ENCODE measurements at regions not wholly inside any gene's neighbourhood (a gene's known extent, or its start where the extent isn't known, plus 50 kb on each side); places are given as distances from the start of the nearest gene placed in this dataset.
"Not testable (repeated sequence)": the region's sequence is repeated elsewhere in the genome, so short reads cannot be mapped to it uniquely, and the experiment has no call there.

- H3K4me3 ChIP-seq (ENCODE audit: control insufficient read depth, low read depth, low read length), result no peak overlapping the region
- DNase-seq (ENCODE audit: low read depth), result no peak
- TF ChIP-seq, protein P1, sequence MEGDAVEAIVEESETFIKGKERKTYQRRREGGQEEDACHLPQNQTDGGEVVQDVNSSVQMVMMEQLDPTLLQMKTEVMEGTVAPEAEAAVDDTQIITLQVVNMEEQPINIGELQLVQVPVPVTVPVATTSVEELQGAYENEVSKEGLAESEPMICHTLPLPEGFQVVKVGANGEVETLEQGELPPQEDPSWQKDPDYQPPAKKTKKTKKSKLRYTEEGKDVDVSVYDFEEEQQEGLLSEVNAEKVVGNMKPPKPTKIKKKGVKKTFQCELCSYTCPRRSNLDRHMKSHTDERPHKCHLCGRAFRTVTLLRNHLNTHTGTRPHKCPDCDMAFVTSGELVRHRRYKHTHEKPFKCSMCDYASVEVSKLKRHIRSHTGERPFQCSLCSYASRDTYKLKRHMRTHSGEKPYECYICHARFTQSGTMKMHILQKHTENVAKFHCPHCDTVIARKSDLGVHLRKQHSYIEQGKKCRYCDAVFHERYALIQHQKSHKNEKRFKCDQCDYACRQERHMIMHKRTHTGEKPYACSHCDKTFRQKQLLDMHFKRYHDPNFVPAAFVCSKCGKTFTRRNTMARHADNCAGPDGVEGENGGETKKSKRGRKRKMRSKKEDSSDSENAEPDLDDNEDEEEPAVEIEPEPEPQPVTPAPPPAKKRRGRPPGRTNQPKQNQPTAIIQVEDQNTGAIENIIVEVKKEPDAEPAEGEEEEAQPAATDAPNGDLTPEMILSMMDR (conservative IDR thresholded peaks at IDR 0.05; ENCODE audit: control insufficient read depth, insufficient read depth, low read depth, low read length), result no peak
These were observed 328.0 kb upstream of the MDFIC2 start for GRCh38 chr3:70640481-70640880.

GRCh38 chr3:70635301-70635700, 322.9 kb upstream of the MDFIC2 start:
- no peak for DNase-seq (ENCODE audit: low read depth)
- TF ChIP-seq, protein P1 (conservative IDR thresholded peaks at IDR 0.05; ENCODE audit: control insufficient read depth, insufficient read depth, low read depth, low read length), result no peak
- H3K4me3 ChIP-seq (ENCODE audit: control insufficient read depth, low read depth, low read length), result no peak overlapping the region

GRCh38 chr3:70631716-70632307, 319.4 kb upstream of the MDFIC2 start:
- TF ChIP-seq, protein P1 (conservative IDR thresholded peaks at IDR 0.05; ENCODE audit: control insufficient read depth, insufficient read depth, low read depth, low read length), result no peak
- H3K4me3 ChIP-seq (ENCODE audit: control insufficient read depth, low read depth, low read length), result no peak overlapping the region
- DNase-seq (ENCODE audit: low read depth), result no peak

DNA sequence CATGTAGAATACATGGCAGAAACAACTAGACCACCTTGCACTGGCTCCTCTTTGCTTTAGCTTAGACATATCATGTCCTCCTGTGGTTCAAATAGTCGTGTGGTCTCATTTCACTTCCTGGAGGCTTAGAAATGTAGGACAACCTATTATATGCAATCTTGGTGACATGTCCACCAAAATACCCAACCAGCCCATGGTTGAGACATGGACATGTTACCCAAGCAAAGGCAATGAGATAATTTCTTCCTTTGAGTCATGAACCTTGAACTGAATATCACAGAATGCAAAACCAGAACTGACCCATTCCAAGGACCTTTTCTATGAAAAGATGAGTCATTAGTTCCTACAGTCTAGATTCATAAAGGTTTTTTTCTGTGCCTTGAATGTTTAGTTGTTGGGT, 309.0 kb upstream of the MDFIC2 start:
- H3K4me3 ChIP-seq (ENCODE audit: control insufficient read depth, low read depth, low read length), result no peak overlapping the region
- DNase-seq (ENCODE audit: low read depth), result no peak
- TF ChIP-seq, protein P1 (conservative IDR thresholded peaks at IDR 0.05; ENCODE audit: control insufficient read depth, insufficient read depth, low read depth, low read length), result no peak

DNA sequence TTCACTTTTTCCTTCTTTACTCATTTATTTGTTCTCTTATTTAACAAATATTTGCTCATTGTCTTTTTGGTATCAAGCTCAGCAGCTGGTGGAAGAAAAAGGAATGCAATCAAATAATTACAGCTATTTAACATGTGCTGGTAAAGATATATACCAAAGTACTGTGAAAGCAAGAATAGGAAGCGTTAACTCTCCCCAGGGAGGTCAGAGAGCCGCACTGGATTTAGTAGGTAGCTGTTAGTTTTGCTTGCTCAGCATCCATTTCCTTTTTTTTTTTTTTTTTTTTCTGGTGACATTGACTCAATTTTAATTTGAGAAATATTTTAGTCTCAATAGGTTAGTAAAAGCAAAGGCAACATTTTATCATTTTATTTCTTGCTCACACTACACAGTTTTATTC, 308.5 kb upstream of the MDFIC2 start:
- TF ChIP-seq, protein P1 (conservative IDR thresholded peaks at IDR 0.05; ENCODE audit: control insufficient read depth, insufficient read depth, low read depth, low read length), result no peak
- no peak for DNase-seq (ENCODE audit: low read depth)
- H3K4me3 ChIP-seq (ENCODE audit: control insufficient read depth, low read depth, low read length), result no peak overlapping the region

- TF ChIP-seq, protein P1 (conservative IDR thresholded peaks at IDR 0.05; ENCODE audit: control insufficient read depth, insufficient read depth, low read depth, low read length), result no peak
- DNase-seq (ENCODE audit: low read depth), result no peak
- H3K4me3 ChIP-seq (ENCODE audit: control insufficient read depth, low read depth, low read length), result no peak overlapping the region
These were observed 307.9 kb upstream of the MDFIC2 start for GRCh38 chr3:70620367-70620766.

DNA sequence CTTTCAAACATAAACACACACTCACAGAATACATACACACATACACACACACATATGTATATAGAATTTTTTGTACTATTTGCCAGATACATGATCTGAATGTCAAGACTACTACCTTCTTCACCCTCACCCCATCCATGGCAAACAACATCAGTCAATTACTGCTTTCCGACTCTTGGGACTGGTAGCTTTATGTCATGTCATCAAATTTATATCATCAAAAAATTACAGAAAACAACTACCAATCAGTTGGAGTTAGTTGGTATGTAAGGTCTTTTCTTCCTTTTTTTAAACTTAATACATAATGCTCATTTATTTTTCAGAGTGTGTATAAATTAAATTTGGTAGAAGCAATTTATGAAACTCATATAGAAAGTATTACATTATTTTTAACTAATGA, 305.7 kb upstream of the MDFIC2 start:
- no peak for DNase-seq (ENCODE audit: low read depth)
- H3K4me3 ChIP-seq (ENCODE audit: control insufficient read depth, low read depth, low read length), result no peak overlapping the region
- TF ChIP-seq, protein P1 (conservative IDR thresholded peaks at IDR 0.05; ENCODE audit: control insufficient read depth, insufficient read depth, low read depth, low read length), result no peak

- not testable (repeated sequence) for DNase-seq (ENCODE audit: low read depth); H3K4me3 ChIP-seq (ENCODE audit: control insufficient read depth, low read depth, low read length)
These were observed 304.9 kb upstream of the MDFIC2 start for GRCh38 chr3:70617349-70617748.

Data from fibroblast of mammary gland (primary cell).